C4-2B (cell line): ENCODE measurements at regions not wholly inside any gene's neighbourhood (a gene's known extent, or its start where the extent isn't known, plus 50 kb on each side); places are given as distances from the start of the nearest gene placed in this dataset.

Experiments used
- CTCF ChIP-seq: fragments of 450-650 bp; conservative IDR thresholded peaks from 2 replicates; pipeline ENCODE4 v1.5.1; 2017; ENCODE audit warnings: mild to moderate bottlenecking
- ZFX ChIP-seq: fragments of 450-650 bp; IDR thresholded peaks from 2 replicates; pipeline ENCODE4 v1.6.1; 2017

- TF ChIP-seq CTCF (no peak), ZFX (no peak)
Observed at GRCh38 chr5:174919351-174919750, 195.0 kb downstream of the MSX2 start.
